IPS DF 6.9 (cell line): ENCODE measurements at regions not wholly inside any gene's neighbourhood (a gene's known extent, or its start where the extent isn't known, plus 50 kb on each side); places are given as distances from the start of the nearest gene placed in this dataset.

Experiments
- DNase-seq: peaks from one replicate; pipeline ENCODE4 v3.0.0-alpha.2; 2013; ENCODE audit warnings: low read depth, low spot score
- H3K27ac ChIP-seq: one replicate; pipeline ENCODE4 v1.5.1; 2013; ENCODE audit warnings: low read length, control low read depth
- H3K27me3 ChIP-seq: 2 replicates; pipeline ENCODE4 v1.6.1; 2013; ENCODE audit warnings: mild to moderate bottlenecking, low read length; ENCODE audit not compliant: control insufficient read depth, insufficient read depth
- H3K36me3 ChIP-seq: 2 replicates; pipeline ENCODE4 v1.6.1; 2013; ENCODE audit warnings: low read length; ENCODE audit not compliant: control insufficient read depth, insufficient read depth
- H3K4me1 ChIP-seq: 2 replicates; pipeline ENCODE4 v1.6.1; 2013; ENCODE audit warnings: low read length; ENCODE audit not compliant: control insufficient read depth, insufficient read depth
- H3K4me3 ChIP-seq: 2 replicates; pipeline ENCODE4 v1.5.1; 2013; ENCODE audit warnings: mild to moderate bottlenecking, low read length
- H3K9me3 ChIP-seq: 2 replicates; pipeline ENCODE4 v1.6.1; 2013; ENCODE audit warnings: low read length, inconsistent platforms; ENCODE audit not compliant: control insufficient read depth, insufficient read depth
- WGBS: extraction: QIAGEN DNeasy Blood & Tissue Kit; methylation state at CpG from one replicate; pipeline ENCODE4 v1.1.7; 2013; ENCODE audit warnings: mixed read lengths, missing lambda C conversion rate; ENCODE audit not compliant: insufficient read length, insufficient coverage; 5-methylcytosine and 5-hydroxymethylcytosine counted together

DNA sequence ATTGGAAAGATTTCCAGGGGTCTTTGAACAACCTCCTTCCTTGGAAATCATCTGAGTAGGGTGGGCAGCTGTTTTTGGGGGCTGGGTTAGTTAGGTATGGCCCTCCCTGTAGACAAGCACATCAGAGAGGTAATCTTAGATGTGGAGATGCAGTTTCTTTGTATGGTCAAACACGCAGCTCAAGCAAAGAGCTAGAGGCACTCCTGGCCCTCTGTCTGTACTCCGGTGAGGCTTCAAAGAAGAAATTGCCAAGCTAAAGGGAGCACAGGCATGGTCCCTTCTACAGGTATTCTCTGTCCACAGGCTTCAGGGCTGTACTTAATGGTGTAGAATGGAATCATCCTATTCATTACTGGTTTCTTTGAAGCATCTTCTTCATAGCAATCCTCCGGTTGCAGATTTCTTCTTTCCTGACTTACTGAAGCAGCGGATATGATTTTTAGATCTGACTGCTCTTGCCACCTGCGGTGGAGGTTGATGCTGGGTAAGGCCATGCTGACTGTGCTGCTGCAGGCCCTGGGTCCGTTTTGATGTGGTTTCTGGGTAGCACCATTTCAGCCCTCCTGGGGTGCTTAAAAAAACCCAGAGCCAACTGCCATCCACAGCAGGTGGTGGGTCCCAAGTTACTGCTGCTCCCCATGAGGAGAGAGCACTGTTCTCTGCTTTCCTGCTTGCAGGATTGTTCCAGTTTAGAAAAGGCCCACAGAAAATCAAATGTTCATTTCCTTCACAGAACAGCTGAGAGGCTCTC, 318.9 kb upstream of the GATB start:
- Histone ChIP-seq H3K9me3 (no peaks in the 10 kb centered on the region), H3K4me3 (no peak overlapping the region), H3K27me3 (no peaks in the 10 kb centered on the region), H3K36me3 (no peaks in the 10 kb centered on the region), H3K27ac (no peak overlapping the region), H3K4me1 (peaks cover 3% of the 10 kb centered on the region; the same call in 1 of the 2 replicates)
- no CpG with 5 or more reads among the region's 6 CpGs for WGBS
- no peak for DNase-seq

DNA sequence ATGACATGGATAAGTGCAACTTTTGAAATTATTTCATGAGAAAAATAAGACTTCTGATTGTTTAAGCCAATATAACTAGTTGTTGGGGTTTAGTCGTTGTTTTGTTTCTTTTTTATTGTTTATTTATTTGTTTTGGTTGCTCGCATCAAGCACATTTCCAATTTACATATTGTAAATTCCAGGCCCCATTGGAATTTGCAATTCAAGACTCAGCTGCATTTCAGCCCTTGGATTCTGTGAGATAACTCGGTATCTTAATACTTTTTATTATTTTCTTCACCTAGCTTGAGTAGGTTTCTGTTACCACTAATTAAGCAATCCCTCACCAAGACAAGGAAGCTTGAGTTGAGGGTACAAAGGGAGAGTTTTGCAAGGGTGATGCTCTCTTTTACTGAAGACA, 318.3 kb upstream of the GATB start:
- Histone ChIP-seq H3K9me3 (no peaks in the 10 kb centered on the region), H3K4me1 (peaks cover 3% of the 10 kb centered on the region; the same call in 1 of the 2 replicates), H3K36me3 (no peaks in the 10 kb centered on the region), H3K27me3 (no peaks in the 10 kb centered on the region), H3K4me3 (no peak overlapping the region), H3K27ac (no peak overlapping the region)
- no CpG with 5 or more reads among the region's 3 CpGs for WGBS
- DNase-seq, result no peak

DNA sequence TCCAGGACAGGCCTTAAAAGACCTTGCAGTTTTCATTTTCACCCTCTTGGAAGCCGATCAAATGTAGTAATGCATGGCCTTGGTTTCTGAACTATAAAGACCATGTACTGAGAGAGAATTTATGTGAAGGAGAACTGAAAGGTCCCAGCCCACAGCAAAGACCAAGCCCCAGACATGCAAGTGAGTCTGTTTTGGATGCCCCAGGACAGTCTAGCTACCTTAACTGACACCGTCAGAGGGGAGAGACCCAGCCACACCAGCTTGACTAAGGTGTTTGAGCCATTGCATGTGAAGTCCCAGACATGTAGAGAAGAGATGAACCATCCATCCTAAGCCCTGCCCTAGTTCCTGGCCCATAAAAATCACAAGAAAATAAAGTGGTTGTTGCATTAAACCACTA, 316.8 kb upstream of the GATB start:
- DNase-seq, result no peak
- no CpG with 5 or more reads among the region's 2 CpGs for WGBS
- Histone ChIP-seq H3K4me3 (no peak overlapping the region), H3K4me1 (peaks cover 3% of the 10 kb centered on the region; the same call in 1 of the 2 replicates), H3K36me3 (no peaks in the 10 kb centered on the region), H3K27ac (no peak overlapping the region), H3K9me3 (no peaks in the 10 kb centered on the region), H3K27me3 (no peaks in the 10 kb centered on the region)

DNA sequence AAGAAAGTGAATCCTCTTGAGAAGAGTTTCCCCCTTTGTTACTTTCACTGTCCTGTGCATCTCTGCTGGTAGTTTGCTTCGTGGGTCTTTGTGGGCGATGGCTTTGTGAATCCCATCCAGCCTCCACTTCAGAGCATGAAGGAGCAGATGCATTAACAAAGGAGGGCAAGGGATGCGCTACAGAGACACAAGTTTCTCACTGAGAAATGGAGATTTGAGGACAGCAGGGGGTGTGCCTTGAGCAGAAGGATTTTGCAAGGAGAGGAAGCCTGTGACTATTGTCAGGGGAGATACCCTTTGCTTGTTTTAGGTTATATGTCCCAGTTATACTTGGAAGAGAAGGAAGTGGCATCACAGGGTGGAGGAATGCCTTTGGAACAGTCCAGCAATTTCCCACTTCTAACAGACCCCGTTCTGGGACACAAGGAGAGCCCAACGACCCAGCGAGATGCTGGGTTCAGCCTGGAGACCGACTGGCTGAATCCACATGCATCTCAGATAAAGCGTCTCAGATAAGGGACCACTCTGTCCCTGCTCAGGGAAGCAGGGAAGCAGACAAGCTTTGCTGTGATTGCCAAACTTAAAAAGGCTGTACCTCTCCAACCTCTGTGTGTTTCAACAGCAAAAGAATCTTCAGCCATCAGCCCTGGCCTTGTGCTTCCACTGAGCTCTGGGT, 314.6 kb upstream of the GATB start:
- WGBS, result no CpG with 5 or more reads among the region's 8 CpGs

DNA sequence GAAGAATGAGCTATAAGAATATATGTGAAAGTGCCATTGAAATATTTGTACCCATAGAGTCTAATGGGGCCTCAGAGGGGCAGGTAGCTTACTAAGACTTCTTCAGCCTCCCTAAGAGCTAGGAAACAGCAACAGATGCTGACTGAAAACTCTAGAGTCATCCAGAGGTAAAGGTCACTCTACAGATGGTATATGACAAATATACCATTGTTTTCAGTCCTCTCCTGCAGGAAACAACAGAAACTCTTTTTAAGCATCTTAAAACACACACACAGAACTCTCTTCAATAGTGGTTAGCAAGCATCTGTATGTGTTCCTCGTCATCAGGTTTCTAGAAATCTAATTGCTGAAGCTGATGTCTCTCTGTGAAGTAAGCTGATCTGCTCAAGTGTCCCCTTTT, 313.8 kb upstream of the GATB start:
- H3K27ac ChIP-seq, result no peak overlapping the region
- no peak for DNase-seq

More for the DNA sequence above, 314.6 kb upstream of the GATB start:
- Histone ChIP-seq H3K27ac (no peak overlapping the region), H3K36me3 (no peaks in the 10 kb centered on the region), H3K27me3 (no peaks in the 10 kb centered on the region), H3K9me3 (no peaks in the 10 kb centered on the region), H3K4me3 (no peak overlapping the region), H3K4me1 (peaks cover 3% of the 10 kb centered on the region; the same call in 1 of the 2 replicates)
- DNase-seq, result no peak

DNA sequence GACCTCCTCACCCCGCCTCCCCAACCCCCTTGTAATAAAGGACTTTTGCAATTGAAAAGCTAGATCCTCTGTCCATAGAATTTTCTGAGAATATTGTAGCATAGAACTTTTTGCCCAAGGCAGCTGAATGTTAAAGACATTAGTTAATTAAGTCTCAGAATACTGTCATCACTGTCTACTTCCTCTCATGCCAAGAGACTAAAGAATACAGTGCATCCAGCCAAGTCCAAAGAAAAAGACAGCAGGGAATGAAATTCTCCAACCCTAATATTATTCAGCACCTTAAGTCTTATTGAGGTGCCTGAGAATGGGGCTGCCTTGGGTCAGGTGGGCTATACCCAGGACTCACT, 313.3 kb upstream of the GATB start:
- no peak overlapping the region for H3K27ac ChIP-seq
- H3K27me3 ChIP-seq, result no peaks in the 10 kb centered on the region
- WGBS, result no CpG with 5 or more reads among the region's 1 CpG
- H3K36me3 ChIP-seq, result no peaks in the 10 kb centered on the region
- H3K4me3 ChIP-seq, result no peak overlapping the region
- DNase-seq, result no peak
- H3K9me3 ChIP-seq, result no peaks in the 10 kb centered on the region
- H3K4me1 ChIP-seq, result no peaks in the 10 kb centered on the region

More for the DNA sequence above, 313.8 kb upstream of the GATB start:
- Histone ChIP-seq H3K9me3 (no peaks in the 10 kb centered on the region), H3K27me3 (no peaks in the 10 kb centered on the region), H3K36me3 (no peaks in the 10 kb centered on the region), H3K4me1 (no peaks in the 10 kb centered on the region), H3K4me3 (no peak overlapping the region)
- no CpG with 5 or more reads among the region's 1 CpG for WGBS

DNA sequence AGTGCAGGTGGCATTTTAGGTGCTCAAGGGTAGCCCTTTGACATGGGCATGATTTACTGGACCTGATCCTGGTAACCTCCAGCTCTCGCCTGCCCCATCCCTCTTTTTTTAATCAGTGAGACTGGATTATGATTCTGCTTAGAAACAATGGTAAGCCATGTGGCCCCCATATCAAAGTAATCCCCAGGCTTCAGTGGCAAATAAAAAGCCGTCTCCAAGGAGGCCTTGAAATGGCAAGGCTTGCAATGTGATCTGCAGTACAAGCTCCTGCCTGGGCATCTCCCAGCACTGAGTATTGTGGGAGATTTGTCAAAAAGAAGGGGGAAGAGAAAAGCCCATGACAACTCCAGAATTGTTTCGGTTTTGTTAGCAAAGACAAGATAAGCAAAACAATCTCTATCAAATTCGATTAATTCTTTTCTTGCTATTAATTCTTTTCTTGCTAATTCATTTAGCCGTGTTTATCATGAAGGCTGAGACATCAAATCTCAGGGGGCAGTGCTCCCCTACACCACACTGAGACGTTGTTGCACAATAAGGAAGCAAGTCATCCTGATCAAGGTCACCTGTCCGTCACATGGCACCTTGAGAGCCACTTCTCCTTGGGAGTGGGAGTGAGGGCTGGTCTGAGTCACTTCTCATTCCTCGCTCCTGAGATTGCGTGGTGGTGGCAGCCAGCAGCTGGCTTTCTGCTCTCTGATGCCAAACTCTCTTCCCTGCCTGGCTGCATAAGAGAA, 312.7 kb upstream of the GATB start:
- Histone ChIP-seq H3K36me3 (no peaks in the 10 kb centered on the region), H3K27ac (no peak overlapping the region), H3K9me3 (no peaks in the 10 kb centered on the region), H3K4me1 (no peaks in the 10 kb centered on the region), H3K4me3 (no peak overlapping the region), H3K27me3 (no peaks in the 10 kb centered on the region)
- DNase-seq, result no peak
- WGBS, result no CpG with 5 or more reads among the region's 9 CpGs

DNA sequence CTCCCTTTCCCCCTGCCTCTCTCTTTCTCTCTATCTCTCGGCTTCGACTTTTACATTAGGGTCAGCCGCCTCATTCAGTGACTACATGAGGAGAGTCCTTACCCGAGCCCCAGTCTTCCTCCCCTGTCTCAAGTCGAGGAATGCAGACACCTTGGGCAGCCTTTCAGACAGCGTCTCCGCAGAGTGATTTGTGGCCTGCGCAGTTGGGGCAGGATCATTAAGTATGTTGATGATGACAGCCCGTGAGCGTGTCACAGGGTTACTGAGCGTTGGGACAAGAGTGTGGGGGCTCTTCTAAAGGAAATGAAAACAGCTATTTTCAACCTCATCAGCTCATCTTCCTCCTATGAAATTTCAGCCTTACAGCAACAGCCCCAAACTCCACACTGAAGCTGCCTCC, 312.1 kb upstream of the GATB start:
- no peak overlapping the region for H3K4me3 ChIP-seq
- no peaks in the 10 kb centered on the region for H3K4me1 ChIP-seq
- no peaks in the 10 kb centered on the region for H3K27me3 ChIP-seq
- WGBS, result no CpG with 5 or more reads among the region's 11 CpGs
- H3K36me3 ChIP-seq, result no peaks in the 10 kb centered on the region
- no peak overlapping the region for H3K27ac ChIP-seq
- no peaks in the 10 kb centered on the region for H3K9me3 ChIP-seq
- DNase-seq, result no peak

DNA sequence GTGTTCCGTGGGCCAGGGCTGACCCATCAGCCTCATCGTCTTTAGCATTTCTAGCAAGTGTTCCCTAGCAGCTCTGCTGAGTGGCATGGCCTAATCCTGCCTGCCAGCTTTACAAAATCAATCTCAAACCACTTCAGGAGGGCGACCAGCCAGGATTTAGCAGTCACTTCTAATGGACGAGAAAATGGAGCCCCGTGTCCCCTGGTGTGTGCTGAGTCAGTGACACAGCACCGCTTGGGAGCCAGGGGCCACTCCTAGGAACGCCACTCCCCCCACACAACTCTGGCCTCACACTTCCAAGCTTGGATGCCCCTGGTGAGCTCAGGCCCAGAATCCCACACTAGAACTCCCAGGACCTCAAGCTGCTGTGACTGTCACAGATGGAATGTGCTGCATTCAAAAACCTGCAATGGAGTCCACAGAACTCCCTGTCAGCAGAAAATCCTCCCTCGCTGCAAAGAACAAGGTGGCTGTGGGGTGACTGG, 311.2 kb upstream of the GATB start:
- H3K36me3 ChIP-seq, result no peaks in the 10 kb centered on the region
- no peak overlapping the region for H3K27ac ChIP-seq
- no CpG with 5 or more reads among the region's 8 CpGs for WGBS
- H3K9me3 ChIP-seq, result no peaks in the 10 kb centered on the region
- DNase-seq, result no peak
- H3K4me3 ChIP-seq, result no peak overlapping the region
- H3K4me1 ChIP-seq, result no peaks in the 10 kb centered on the region
- no peaks in the 10 kb centered on the region for H3K27me3 ChIP-seq

DNA sequence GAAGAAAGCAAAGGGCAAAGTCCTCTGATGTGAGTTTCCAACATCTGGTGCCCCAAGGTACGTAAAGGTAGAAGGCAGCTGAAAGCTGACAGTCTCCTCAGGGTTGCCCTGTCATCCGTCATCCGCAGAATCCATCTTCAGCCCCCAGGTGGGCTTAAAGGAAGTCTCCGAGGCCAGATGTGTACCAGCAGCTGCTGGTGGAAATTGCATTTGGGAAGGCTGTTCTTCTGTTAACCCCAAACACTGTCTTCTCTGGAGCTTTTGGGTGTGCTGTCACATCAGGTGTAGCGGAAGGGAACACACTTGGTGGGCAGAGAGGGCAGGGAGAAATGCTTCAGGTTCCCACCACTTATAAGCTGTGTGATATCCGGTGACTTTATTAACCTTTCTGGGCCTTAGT, 310.0 kb upstream of the GATB start:
- Histone ChIP-seq H3K27me3 (no peaks in the 10 kb centered on the region), H3K4me3 (no peak overlapping the region), H3K4me1 (no peaks in the 10 kb centered on the region), H3K9me3 (no peaks in the 10 kb centered on the region), H3K36me3 (no peaks in the 10 kb centered on the region), H3K27ac (no peak overlapping the region)
- no peak for DNase-seq
- no CpG with 5 or more reads among the region's 6 CpGs for WGBS
